Stimulated activated naive CD8-positive, alpha-beta T cell treated with anti-CD3 and anti-CD28 coated beads, Interleukin-15, Interleukin-2, amounts not matched to agents 100 U/mL and 50 U/mL, for 24 hours (primary cell): ENCODE measurements at regions not wholly inside any gene's neighbourhood (a gene's known extent, or its start where the extent isn't known, plus 50 kb on each side); places are given as distances from the start of the nearest gene placed in this dataset.

ENCODE experiments used
- ATAC-seq: fragments of 150-1000 bp; cut with Tn5 transposase; one replicate; pipeline ENCODE4 v1.10.0; 2021
- DNase-seq: peaks from one replicate; pipeline ENCODE4 v3.0.0; 2021

- ATAC-seq (no peak), DNase-seq (no peak)
These were observed 190.3 kb downstream of the ARL4C start for GRCh38 chr2:234306426-234307173.

GRCh38 chr2:234305846-234306245 lies 191.0 kb downstream of the ARL4C start:
- no peak for DNase-seq
- ATAC-seq = no peak

GRCh38 chr2:234304950-234305349 lies 191.9 kb downstream of the ARL4C start:
- DNase-seq (no peak), ATAC-seq (no peak)

GRCh38 chr2:234302664-234302991 lies 194.3 kb downstream of the ARL4C start:
- no peak for DNase-seq
- ATAC-seq = no peak

- no peak for DNase-seq
- peak; percentile 42 for ATAC-seq
These were observed 195.7 kb downstream of the ARL4C start for GRCh38 chr2:234300932-234301823.

- ATAC-seq (no peak), DNase-seq (no peak)
These were observed 196.4 kb downstream of the ARL4C start for GRCh38 chr2:234300391-234300925.

- DNase-seq = no peak
- no peak for ATAC-seq
These were observed 198.0 kb downstream of the ARL4C start for GRCh38 chr2:234298918-234299317.

- no peak for ATAC-seq
These were observed 199.9 kb downstream of the ARL4C start for GRCh38 chr2:234296991-234297390.

GRCh38 chr2:234293973-234294372 lies 202.9 kb downstream of the ARL4C start:
- ATAC-seq (no peak), DNase-seq (peak; percentile 41)

More at GRCh38 chr2:234296991-234297390, 199.9 kb downstream of the ARL4C start:
- no peak for DNase-seq

GRCh38 chr2:234292962-234293243 lies 204.0 kb downstream of the ARL4C start:
- ATAC-seq = no peak

GRCh38 chr2:234292205-234292961 lies 204.5 kb downstream of the ARL4C start:
- ATAC-seq = peak; percentile 70
- DNase-seq = peak; percentile 47

More at GRCh38 chr2:234292962-234293243, 204.0 kb downstream of the ARL4C start:
- DNase-seq = no peak

GRCh38 chr2:234291765-234292204 lies 205.1 kb downstream of the ARL4C start:
- DNase-seq = peak; percentile 44
- ATAC-seq = no peak

GRCh38 chr2:234290671-234291070 lies 206.2 kb downstream of the ARL4C start:
- DNase-seq (peak; percentile 77), ATAC-seq (peak; percentile 72)

GRCh38 chr2:234289834-234290590 lies 206.9 kb downstream of the ARL4C start:
- ATAC-seq = peak; percentile 68
- DNase-seq = peak; percentile 62

GRCh38 chr2:234288974-234289455 lies 207.9 kb downstream of the ARL4C start:
- no peak for ATAC-seq
- DNase-seq = peak; percentile 84

- DNase-seq = no peak
- ATAC-seq = no peak
These were observed 209.2 kb downstream of the ARL4C start for GRCh38 chr2:234287650-234288049.

GRCh38 chr2:234286956-234287355 lies 209.9 kb downstream of the ARL4C start:
- no peak for ATAC-seq
- DNase-seq = no peak

GRCh38 chr2:234286118-234286598 lies 210.7 kb downstream of the ARL4C start:
- DNase-seq (no peak), ATAC-seq (peak; percentile 20)

- ATAC-seq (no peak), DNase-seq (no peak)
These were observed 211.3 kb downstream of the ARL4C start for GRCh38 chr2:234285541-234285940.

GRCh38 chr2:234279637-234280036 lies 217.2 kb downstream of the ARL4C start:
- DNase-seq (no peak), ATAC-seq (no peak)

- peak; percentile 31 for ATAC-seq
- DNase-seq = no peak
These were observed 218.2 kb downstream of the ARL4C start for GRCh38 chr2:234278556-234279255.
